HG02884 (cell line): ENCODE measurements at regions not wholly inside any gene's neighbourhood (a gene's known extent, or its start where the extent isn't known, plus 50 kb on each side); places are given as distances from the start of the nearest gene placed in this dataset.
"Not testable (repeated sequence)": the region's sequence is repeated elsewhere in the genome, so short reads cannot be mapped to it uniquely, and the experiment has no call there.

Source experiments
- ATAC-seq: cut with Tn5 transposase; IDR thresholded peaks from one replicate; pipeline ENCODE4 v1.9.1; 2021; ENCODE audit warnings: mild to moderate bottlenecking, moderate library complexity; ENCODE audit not compliant: unreplicated experiment

DNA sequence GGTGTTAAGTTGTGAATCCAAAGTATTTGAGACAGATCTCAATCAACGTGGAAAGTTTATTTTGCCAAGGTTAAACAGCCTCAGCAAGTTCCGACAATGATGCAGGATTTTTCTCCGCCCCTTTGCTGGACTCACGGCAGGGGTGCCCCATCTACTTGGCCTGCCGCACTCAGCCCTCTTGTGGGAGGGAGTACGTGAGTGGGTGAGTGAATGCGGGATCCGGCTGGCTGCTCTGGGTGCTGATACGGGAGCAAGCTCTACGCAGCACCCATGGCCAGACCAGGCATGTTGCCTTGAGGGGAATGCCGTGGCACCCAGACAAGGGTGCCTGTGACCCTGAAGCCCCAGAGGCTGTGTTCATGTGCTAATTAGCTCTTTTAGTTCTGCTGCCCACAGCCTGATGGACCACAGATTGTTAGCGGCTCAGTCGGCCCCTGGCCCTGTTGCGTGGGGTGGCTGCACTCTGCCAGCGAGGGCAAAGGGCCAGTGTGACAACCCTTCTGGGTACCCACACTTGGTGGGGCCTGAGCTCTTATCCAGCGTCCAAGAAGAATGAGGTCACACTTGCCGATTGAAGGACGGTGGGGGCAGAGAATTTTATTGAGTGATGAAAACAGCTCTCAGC is 81.2 kb upstream of the FAM153A start:
- ATAC-seq, result not testable (repeated sequence)

DNA sequence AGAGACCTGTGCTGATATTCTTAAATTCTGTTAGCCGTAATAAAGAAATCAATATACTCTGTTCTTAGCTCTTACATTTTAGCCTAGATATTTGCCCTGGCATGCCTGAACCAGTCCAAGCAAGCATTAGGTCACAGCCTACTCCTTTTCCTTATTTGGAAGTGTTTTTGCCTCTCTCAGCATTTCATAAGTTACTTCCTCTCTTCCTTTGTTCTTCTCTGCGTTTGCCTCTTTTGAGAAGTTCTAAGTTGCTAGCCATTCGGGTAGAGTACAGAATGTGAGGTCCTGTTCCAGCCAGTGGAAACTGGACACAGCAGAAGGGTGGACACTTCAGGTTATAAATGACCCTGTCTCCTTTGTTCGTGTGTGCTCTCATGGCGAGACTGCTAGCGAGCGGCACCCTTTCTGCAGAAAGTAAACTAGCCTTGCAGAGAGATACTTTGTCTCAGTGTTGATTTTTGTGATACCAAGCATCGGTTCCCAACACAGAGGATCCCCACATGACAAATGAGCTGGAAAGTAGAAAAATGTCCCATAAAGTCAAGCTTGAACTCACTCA is 75.0 kb upstream of the FAM153A start:
- not testable (repeated sequence) for ATAC-seq

DNA sequence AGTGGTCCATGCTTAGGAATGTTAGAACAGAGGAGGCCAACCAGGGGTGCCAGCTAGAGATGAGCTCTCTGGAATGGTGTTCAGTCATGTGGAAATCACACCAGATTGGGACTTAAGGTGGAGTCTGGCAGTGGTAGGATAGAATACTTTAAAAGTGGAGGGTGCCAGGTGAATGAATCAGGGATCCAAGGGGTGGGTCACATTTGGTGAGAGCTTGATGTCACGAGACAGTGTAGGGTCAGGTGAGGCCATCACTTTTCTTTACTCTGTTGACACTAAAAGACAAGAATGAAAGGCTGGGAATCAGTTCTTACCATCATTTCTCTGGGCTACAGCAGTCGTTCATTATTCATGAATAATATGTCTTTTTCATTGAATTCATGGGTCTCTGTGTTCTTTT is 73.8 kb upstream of the FAM153A start:
- ATAC-seq, result not testable (repeated sequence)

DNA sequence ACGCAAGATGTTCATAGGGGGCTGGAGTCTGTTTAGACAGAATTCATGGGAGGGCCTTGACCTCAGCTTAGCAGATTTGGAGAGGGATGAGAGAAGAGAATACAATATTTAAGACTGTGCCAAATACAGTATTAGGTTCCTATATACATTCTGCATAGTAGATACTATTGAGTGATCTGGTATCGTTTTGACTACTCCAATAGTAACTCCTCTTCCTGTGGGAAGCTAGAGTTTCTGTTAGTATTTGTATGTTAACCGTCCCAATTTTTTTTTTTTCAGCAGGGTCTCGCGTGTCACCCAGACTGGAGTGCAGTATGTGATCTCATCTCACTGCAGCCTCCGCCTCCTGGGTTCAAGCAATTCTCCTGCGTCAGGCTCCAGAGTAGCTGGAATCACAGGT is 65.2 kb upstream of the FAM153A start:
- not testable (repeated sequence) for ATAC-seq

DNA sequence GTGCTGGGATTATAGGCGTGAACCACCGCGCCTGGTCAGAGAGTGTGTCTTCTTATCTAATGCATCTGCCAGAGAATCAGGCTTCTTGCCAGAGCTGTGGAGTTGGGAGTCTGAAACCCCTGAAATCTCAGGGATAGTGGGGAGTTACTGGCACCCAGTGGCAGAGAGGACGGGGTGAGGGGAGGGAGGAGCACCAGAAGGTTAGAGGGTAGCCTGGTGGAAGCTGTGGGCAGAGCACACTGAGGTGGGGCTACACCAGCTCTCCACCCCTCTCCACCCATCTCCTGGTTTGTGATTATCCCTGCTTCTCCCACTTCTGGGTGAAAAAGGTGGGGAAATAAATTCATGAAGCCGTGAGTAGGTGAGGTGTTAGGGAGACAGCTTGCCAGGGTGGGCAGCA is 63.9 kb upstream of the FAM153A start:
- ATAC-seq, result not testable (repeated sequence)

DNA sequence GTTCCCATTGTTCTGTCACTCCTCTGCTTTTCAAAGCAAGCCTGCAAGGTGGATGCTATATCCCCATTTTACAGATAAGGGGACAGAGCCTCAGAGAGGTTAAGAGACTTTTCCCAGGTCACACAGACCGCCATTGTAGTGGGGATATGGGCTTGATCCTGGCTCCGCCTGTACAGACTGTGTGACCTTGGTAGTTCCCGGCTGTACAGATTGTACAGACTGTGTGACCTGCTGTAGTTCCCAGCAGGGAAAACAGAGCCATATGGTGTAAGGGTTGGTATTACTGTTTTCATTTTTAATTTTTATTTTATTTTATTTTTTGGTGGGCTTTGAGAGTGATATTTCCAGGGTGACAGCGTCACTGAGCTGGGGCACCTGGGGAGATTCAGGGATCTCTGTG is 63.2 kb upstream of the FAM153A start:
- not testable (repeated sequence) for ATAC-seq

DNA sequence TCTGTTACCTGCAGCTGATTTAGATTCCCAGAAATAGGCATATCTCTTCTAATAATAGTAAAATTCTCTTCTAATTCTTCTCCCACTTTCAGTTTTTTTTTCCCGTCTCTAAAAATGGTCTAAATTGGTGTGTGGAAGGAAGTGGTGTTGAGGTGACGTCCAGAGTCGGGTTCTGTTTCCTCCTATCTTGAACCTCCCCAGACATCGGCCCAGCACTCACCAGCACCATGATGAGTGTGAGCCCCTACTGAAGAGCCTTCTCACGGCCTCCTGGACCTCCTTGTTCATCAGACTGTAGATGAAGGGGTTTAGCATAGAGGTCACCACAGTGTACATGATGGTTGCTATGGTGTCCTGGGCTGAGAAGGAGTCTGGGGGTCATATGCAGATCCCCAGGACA is 53.5 kb upstream of the FAM153A start:
- not testable (repeated sequence) for ATAC-seq
